ENCODE measurements at regions not wholly inside any gene's neighbourhood (a gene's known extent, or its start where the extent isn't known, plus 50 kb on each side); places are given as distances from the start of the nearest gene placed in this dataset.
"Not testable (repeated sequence)": the region's sequence is repeated elsewhere in the genome, so short reads cannot be mapped to it uniquely, and the experiment has no call there.

DNA sequence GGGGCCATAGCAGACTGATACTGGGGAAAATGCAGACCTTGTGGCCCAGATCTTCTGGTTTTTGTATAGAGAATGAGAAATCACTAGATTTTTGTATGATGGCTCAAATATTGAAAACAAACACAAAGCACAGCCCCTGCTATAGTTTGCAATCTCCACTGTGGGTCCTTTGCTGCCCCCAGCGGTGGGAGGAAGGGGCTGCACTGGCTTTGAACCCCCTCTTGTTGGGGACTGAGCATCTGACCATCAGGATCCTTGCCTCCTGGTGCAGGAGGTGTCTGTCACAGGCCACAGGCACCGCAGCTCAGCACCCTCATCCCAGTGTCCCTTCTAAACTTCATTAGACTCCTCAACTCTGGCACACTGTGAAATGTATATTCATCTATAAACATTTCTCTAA is 252.3 kb downstream of the BCL2L11 start:
- DNase-seq: not testable (repeated sequence)

DNA sequence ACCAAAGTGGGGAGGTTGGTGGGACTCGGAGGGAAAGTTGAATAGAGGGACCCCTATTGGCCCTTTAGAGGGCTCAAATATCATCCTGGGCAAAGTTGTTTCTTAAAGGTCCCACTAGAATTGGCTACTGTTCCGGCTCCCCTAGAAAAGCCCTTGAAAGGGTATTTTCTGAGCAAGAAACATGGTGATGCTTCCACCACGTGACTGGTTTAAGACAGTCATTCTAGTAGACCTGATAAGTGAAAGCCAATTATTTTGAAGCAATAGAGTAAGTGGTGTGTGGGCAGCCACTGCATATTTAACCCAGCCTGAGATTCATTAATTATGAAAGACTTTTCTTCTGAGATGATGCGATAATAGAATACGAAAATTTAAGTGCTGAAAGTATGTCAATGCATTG is 253.3 kb downstream of the BCL2L11 start:
- not testable (repeated sequence) for DNase-seq

DNA sequence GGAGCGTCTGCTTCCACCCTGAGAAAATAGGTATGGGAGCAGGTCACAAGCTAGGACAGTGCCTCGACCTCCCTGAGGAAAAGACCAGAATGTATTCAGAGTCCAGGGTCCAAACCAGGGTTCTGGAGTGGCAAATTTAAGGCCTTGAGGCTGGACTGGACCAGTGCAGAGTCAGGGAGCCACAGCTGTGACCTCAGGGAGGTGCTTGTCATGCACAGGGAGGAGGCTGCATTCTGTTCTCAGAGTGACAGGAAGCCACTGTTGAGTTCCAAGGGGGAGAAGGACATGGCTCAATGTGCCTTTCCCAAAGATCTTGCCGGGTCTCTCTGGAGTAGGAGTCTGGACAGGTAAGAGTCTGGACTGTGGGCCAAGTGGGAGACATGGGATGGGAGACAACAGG is 254.0 kb downstream of the BCL2L11 start:
- not testable (repeated sequence) for DNase-seq

DNA sequence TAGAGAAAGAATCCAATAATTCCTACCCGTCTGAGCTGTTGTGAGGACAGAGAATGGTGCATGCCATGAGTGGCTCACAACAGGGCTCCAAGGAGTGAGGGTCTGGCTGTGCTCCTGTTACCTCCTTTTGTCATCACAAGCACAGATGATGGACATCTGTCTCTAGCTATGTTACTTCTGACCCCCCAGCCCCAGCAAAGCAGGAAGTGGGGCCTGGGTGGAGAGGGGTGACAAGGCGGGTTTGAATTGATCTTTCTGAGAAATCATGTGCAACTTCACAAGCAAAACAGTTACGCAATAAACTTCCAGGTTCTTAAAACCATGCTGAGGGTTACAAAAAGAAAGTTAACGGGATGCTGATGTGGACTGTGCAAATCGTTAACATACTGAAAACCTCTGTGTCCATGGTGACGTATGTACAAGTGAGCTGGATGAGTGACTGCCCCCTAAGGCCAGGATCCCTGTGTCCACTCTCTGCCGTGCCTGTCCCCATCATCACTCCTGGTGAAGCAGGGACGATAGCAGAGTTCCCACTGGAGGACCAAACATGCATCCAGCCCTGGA is 254.7 kb downstream of the BCL2L11 start:
- not testable (repeated sequence) for DNase-seq

DNA sequence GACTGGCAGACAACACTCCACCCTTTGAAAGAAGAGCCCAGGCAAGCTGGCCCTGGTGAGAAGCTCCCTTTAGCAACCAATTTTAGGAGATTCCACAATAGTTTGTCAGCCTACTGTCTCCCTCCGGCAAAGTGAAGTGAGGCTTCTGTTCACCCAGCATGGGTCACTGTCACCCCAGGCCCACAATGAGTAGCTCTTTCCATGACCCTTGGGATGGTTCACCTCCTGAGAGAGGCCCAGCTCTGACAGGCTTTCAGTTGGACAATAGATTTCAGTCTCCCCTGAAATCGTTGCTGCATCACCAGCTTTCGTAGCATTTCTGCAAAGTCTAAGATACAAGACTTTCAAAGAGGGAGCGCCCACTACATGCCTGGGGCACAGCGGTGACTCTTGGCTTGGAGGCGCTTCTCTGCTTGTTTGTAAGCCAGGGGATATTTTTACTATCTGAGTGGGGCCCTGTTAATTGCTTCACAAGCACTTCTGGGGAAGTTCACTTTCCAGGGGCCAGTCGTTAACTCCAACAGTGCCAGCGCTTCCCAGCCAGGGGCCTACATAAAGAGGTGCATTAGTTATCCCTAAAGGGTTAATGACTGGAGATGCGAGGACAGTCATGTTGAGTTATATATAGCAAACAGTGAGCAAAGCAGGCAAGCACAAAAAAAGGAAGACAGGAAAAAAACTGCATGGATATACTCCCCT is 255.7 kb downstream of the BCL2L11 start:
- DNase-seq: not testable (repeated sequence)

DNA sequence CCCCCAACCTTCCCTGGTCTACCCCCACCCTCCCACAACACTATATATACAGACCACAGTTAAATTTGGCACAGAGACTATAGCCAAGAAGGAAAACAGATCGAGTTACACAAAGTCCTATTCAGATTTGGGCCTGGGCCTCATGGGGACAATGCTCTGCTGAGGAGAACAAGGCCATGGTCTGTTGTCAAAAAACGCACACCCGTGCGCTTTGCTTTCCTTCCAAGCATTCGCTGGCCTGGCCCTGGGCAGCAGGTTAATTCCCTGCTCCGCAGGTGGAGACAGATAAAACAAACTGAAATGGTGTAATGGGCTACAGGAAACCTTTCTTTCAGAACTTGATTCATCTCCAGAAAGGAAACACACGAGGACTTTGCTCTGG is 256.2 kb downstream of the BCL2L11 start:
- DNase-seq: not testable (repeated sequence)

DNA sequence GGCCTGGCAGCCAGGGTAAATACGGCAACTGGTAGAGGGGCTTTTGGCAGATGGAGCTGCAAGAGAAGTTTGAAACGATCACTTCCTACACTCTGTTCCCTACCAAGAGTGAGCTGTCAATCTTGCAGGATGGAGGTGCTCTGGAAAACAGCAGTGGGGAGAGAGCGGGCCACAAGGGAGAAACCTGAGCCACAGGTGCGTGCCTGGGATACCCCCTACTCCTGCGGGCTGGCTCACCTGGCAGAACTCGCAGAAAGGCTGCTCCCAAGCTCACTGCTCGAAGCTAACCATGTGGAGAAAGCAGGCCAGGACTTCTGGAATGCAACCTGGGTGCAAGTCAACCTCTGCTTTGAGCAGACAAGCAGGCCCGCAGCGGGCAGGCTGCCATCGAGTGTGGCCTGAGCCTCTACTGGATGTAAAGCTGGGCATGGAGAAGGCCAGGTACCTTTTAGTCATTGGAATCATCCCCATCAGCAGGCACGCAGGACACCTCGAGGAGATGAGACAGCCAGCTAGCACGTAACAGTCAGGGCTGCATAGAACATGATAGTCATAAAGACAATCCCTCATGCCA is 256.8 kb downstream of the BCL2L11 start:
- not testable (repeated sequence) for DNase-seq

DNA sequence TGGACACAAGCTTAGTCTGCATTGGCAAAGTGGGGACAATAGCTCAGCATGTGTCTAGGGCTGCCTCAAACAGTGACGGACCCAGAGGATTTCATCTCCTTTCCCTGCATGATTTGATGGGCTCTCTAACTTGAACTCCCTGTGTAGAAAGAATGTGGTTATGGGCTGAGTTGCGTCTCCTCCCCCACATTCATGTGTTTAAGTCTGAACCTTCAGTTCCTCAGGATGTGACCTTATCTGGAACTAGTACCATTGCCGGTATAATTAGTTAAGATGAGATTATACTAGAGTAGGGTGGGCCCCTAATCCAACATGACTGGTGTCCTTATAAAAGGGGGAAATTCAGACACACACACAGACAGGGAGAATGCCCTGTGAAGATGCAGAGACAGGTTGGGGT is 257.6 kb downstream of the BCL2L11 start:
- not testable (repeated sequence) for DNase-seq

DNA sequence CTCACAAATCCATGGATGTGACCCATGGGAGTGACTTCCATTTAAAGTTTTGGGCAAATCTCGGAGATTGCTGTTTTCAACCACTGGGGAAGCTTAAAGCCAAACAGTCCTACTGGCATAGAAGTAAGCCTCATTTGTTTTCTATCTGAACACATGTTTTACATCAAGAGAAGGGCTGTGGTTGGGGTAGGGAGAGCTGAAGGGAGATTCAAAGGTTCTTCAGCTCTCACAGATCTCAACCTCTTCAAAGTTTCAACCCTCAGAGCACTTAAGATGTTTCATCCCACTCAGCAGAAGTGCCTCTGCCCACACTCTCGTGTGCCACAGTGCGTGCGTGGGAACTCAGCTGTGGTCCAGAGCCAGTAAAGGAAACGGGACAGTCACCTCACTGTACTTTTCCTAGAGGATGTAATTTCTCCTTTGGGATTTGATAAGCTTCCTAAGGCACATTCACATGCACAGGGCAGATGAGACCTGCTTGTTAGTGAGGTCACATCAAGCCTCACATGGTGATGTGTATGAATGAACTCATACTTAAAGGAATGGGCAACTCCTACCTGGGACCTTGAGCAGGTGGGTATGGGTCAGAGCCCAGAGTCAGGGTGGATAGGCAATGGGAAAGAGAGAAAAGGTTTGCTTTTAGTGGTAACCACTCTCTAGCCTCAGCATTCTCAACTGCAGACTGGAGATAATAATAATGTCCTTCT is 260.2 kb downstream of the BCL2L11 start:
- not testable (repeated sequence) for DNase-seq

DNA sequence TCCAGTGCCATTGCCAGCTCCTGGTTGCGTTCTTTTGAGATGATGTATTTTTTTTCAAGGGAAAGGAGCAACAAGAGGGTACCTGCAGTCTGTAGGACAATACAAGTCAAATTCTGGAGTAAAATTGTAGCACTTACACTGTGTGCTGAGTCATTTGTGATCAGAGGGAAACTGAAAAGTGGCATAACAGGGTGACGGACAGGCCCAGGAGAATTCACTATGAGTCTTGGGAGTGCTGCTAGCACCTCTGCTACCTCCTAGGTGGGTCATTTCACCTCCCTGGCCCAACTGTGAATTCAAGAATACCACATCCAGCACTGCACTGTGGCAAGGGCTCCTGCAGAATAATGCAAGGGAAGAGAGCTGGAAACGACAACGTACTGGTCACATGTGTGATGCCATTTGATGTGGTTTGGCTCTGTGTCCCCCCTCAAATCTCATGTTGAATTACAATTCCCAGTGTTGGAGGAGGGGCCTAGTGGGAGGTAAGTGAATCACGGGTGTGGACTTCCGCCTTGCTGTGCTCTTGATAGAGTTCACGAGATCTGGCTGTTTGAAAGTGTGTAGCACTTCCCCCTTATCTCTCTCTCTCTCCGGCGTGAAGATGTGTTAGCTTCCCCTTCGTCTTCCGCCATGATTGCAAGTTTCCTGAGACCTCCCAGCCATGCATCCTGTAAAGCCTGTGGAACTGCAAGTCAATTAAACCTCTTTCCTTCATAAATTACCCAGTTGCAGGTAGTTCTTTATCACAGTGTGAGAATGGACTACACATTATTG is 261.0 kb downstream of the BCL2L11 start:
- DNase-seq: not testable (repeated sequence)

DNA sequence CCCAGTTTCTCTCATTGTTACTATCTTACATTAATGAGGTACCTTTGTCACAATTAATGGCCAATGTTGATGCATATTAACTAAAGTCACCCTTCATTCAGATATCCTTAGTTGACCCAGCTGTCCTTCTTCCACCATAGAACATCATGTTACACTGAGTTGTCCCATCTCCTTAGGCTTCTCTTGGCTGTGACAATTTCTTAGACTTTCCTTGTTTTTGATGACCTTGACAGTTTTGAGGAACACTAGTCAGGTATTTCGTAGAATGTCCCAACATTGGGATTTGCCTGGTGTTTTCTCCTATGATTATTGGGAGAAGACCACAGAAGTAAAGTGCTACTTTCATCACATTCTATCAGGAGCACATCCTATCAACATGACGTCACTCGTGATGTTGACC is 261.8 kb downstream of the BCL2L11 start:
- not testable (repeated sequence) for DNase-seq

DNA sequence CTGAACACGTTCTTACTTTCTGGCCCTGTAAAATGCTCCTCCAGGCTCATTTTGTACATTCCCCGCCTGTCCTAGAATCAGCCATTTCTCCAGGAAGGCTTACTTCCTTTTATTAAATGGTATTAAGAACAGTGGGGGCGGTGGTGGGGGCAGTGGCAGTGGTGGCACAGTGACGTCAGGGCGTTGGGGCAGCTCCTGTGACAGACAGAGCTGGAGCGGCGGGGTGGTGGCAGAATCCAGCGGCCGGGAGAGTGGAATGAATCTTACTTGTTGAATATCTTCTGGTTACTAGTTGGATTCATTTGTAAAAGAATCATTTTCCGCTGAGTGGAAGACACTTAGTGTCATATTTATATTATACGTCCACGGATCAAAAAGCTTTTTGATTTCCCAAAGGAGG is 262.6 kb downstream of the BCL2L11 start:
- DNase-seq: not testable (repeated sequence)

DNA sequence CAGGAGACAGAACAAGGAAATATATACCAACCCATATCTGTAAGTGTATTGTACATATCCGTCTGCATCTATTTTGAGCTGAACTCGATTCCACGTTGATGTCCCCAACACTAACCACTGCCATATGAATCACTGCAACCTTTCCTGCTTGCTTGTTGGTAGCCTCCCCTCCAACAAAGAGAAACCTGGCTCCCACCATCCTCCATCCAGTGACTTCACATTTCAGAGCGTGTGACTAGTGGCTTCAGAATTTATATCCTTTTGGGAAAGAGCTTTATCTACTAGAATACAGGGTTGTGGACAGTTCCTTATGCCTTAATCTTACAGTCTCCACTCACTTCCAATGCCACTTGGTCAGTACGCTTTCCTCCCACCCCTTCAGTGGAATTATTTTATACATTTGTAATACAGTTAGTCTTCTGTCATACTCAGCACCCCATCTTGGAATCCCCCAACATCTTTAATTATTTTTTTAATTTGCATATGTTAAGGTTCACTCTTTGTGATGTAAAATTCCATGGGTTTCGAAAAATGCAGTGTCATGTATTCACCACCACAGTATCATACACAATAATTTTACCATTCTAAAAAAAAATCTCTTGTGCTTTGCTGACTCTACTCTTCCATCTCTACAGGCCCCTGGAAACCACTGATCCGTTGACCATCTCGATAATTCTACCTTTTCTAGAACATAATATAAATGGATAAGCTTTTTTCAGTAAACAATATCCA is 264.7 kb downstream of the BCL2L11 start:
- DNase-seq: not testable (repeated sequence)

DNA sequence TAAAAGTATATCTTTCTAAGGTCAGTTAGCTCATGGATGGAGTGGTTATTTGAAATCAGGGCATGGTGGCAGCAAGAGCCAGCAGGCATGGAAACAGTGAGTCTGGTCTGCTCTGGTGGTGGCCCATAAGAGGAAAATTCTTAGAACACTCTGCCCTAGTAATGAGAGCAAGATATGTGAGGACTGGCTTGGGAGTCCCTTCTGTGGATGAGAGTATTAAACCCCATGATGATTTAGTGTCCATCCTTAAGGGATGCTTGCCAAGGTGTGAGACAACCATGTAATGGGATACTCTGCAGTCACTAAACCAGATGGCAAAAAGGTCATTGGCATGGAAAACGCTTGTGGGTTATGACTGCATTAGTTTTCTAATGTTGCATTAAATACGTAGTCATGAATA is 269.9 kb downstream of the BCL2L11 start:
- DNase-seq: not testable (repeated sequence)

DNA sequence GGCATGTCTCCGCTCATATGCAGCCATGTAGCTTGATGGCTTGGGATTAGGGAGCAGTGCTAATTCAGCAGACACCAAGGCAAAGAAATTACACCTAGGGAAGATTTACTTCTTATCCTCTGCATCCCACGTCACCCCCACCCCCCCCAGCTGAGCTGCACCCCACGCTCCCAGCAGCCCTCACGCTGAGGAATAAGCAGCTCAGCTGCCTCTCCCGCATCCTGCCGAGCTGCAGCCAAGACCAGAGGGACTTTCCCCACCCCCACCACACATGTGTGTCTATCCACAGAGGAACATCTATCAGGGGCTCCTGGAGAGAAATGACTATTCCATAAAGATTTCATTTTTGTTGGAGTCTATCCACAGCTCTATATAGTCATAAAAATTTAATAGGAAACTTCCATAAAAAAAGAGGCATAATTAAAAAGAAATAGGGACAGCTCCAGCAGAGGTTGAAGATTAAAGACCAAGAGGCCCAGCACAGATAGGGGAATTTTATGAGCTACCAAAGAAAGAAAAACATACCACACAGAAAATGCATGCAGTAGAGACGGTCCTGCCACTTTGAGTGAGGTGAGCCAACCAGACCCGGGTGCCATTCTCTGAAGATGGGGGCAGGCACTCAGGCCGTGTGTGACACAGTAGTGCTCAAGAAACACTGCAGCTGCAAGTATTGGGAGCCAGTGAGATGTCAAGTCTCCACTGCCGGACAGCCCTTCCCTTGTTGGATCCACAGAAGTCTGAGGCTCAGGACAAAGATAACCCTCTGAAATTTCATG is 274.8 kb downstream of the BCL2L11 start:
- not testable (repeated sequence) for DNase-seq

DNA sequence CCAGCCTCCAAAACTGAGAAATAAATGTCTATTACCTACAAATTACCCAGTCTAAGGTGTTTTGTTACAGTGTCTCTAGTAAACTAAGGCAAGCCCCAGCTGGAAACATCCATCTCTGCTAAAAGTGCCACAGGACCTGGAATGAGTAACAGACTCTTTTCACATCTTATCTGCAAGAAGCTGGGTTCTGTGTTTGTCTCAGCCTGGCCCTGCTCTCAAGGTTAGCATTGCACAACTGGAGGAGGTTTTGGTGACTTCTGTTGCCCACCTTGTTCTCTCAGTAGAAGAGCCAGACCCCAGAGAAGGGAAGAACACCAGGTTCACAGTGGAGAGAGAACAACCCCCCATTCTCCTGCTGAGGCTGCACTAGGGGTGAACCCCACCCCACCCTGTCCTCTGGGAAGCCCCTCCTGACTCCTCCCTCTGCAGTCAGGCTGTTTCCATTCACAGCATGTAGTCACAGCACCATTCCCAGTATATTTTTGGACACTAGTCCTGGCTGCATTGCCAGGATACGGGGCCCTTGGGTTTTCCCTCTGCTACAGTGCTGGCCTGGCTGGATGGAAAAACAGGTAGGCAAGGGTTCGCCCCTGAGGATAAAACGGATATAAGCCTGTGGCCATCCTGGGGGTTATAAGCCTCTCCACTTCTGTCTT is 280.0 kb downstream of the BCL2L11 start:
- not testable (repeated sequence) for DNase-seq

DNA sequence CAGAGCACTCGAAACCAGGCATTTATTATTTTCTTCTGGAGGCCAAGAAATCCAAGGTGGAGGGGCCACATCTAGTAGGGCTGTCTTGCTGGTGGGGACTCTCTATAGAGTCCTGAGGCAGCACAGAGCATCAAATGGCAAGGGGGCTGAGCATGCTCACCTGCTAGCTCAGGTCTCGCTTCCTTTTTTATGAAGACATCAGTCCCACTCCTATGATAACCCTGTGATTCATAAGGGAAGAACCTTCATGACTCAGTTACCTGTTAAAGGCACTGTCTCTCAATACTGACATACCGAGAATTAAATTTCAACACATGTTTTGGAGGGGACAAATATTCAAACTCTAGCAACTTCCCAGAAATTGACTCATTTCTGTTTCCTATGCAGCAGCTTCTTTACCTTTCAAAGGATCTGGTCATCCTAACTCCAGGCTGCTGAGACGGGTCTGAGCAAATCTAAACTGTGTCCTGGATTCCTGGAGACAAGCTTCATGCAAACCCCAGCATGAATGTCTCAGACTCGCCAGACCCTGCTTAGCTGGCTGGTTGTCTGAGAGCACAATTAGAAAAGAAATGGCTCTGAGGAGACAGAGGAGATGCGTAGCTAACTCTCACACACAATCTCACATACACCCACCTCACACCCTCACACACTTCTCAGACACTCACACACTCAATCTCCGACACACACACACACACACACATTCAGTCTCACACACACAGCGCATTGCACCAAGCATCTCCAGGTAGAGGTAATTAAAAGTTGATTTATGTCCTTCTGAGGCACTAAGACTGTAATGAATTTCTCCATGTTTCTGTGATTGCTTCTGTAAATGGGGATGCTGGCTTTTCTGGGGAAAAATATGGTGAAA is 280.8 kb downstream of the BCL2L11 start:
- not testable (repeated sequence) for DNase-seq

DNA sequence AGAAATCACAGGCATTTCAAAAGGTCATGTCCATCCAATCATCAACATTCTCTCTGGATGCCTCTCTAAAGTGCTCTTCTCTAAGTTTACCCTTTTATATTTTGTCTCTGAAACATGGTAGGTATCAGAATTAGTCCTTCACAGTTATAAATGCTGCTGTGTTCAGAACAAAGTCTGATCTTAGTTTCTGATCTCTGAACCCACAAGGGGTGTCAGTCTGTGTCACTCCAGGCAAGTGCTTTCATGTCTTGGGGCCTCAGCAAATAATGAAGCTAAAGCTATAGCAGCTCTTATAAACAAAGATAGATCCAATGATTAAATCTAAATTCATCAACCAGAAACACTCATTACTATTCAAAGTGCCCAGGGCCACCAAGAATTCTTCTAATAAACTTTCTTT is 281.7 kb downstream of the BCL2L11 start:
- DNase-seq: not testable (repeated sequence)

DNA sequence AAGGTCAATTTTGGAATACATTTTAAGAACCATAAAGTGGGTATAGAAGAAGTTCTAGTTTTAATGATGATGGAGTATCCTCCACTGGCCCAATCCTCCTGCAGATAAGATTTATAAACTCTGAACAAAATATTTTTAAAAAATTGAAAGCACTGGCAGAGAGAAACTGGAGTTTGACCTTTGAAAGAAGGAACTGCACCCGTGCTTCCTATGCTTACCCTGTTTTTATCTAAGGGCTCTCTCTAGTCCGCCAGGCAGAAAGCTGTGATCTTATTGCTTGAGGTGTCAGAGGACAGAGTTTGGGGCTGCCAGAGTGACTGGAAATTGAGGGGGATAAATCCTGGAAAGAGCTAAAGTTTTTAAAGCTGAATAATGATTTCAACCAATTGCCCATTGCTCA is 282.6 kb downstream of the BCL2L11 start:
- not testable (repeated sequence) for DNase-seq

DNA sequence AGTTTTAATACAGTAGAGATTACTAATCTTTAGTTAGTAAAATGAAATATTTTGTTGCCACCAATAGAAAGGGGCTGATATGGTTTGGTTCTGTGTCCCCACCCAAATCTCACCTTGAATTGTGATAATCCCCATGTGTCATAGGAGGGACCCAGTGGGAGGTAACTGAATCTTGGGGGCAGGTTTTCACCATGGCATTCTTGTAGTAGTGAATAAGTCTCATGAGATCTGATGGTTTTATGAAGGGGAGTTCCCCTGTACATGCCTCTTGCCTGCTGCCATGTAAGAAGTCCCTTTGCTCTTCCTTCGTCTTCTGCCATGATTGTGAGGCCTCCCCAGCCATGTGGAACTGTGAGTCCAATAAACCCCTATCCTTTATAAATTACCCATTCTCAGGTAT is 285.9 kb downstream of the BCL2L11 start:
- DNase-seq: not testable (repeated sequence)

Data from MV-4-11 (cell line).